Stimulated activated CD4-positive, alpha-beta T cell treated with anti-CD3 and anti-CD28 coated beads, TNF-alpha, amount 100 ng/mL, for 4 hours (primary cell): ENCODE measurements at regions not wholly inside any gene's neighbourhood (a gene's known extent, or its start where the extent isn't known, plus 50 kb on each side); places are given as distances from the start of the nearest gene placed in this dataset.

Experiments used
- DNase-seq, 3 experiments: peaks; one replicate each; pipeline ENCODE4 v3.0.0-alpha.2; 2020; ENCODE audit warnings: low read depth in 3 of 3

DNA sequence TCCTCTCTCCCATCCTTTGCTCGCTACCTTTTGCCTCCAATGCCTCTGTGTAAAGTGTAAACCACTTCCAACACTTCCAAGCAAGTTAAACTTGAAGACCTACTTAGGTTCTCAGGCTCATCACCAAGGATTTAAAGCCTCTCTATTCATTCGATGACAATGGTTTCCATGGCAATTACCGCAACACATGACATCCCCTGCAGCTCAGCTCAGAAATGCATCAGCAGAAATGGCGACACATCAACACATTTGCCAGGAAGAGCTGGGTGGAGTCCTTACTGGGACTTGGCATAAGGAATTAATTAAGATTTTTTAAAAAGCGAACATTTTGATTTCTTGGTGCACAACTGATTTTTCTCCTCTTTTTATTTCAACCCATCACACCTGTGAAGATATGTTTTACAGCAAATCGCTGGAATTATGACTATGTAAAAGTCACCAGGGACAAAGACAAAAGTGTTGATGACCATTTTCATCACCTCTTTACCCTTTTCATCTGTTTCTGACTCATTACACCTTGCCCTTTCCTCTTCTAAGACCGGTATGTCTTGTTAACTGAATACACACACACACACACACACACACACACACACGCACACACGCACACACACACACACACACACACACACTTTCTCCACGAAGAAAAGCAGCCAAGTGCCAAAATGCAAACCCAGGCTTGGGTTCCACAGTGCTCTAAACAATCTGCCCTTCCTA lies 453.4 kb upstream of the CELF2 start:
- no peak for DNase-seq

DNA sequence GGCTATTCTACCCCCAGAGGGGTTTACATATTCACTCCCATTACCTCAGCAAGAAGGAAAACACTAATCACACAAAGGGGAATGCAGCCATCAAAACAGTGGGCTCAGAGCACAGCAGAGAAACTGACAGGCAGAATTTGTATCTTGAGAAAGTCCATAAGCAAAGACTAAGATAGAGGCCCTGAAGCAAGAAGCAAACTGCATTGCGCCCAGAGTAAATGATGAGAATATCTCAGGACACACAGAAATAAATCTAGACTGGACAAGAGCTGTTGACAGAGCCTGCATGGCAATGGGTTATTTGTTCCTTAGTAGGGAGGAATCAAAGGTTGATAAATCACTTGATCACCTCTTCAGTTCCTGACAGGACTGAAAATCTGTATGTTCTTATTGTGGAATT lies 440.7 kb upstream of the CELF2 start:
- no peak for DNase-seq

DNA sequence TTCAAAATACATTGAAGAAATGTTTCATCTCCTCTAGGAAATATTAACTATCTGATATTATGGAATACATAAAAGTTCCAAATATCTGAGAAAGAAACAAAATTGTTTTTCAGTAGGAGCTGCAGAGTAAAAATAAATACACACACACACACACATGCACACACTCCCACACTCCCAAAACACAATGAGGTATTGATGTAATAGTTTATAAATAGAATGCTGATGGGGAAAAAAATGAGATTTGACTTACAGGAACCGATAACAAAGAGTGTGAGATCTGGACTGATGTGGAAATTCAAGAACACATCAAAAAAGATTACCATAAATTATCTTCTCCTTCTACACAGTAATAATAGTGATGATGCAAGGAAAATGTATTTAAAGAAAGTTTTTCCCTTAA lies 438.0 kb upstream of the CELF2 start:
- no peak for DNase-seq

DNA sequence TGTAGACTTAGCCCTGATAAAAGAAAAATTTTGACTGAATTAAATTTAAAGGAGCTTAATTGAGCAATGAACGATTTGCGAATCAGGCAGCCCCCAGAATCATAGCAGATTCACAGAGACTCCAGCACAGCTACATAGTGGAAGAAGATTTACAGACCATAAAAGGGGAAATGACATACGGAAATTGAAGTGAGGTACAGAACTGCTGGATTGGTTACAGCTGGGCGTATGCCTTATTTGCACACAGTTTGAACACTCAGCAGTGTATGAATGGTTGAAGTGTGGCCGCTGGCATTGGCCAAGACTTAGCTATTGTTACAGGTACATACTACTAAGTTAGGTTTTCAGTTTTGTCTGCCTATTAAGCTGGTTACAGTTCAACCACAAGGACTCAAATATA lies 433.5 kb upstream of the CELF2 start:
- no peak for DNase-seq

DNA sequence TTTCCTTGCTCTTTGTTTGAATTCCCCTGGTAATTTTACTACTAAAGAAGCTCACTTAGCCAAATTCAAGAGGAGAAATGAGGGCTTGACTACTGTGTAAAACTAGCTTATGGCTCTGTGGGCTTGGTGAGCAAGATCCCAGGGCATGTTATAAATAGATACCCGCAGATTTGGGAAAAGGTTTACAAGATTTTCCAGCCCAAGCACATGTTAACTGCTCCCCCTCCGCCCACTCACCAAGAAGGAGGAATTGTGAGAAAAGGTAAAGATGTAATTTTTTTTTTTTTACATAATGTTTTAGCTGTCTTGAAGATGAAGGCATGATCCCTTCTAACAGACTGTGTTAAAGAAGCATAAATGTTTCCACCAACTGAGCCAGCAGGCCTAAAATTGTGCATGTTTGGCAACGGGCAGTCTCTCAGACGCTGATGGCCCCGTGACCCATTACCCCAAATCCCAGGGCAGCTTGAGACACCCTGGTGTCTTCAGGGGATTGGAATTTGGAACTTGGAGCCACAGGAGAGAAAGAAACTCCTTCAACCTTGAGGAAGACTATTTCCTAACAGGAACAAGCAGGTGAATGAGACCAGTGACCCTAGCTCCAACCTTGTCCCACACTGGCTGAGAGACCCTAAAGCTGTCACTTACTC lies 429.8 kb upstream of the CELF2 start:
- DNase-seq, result no peak

DNA sequence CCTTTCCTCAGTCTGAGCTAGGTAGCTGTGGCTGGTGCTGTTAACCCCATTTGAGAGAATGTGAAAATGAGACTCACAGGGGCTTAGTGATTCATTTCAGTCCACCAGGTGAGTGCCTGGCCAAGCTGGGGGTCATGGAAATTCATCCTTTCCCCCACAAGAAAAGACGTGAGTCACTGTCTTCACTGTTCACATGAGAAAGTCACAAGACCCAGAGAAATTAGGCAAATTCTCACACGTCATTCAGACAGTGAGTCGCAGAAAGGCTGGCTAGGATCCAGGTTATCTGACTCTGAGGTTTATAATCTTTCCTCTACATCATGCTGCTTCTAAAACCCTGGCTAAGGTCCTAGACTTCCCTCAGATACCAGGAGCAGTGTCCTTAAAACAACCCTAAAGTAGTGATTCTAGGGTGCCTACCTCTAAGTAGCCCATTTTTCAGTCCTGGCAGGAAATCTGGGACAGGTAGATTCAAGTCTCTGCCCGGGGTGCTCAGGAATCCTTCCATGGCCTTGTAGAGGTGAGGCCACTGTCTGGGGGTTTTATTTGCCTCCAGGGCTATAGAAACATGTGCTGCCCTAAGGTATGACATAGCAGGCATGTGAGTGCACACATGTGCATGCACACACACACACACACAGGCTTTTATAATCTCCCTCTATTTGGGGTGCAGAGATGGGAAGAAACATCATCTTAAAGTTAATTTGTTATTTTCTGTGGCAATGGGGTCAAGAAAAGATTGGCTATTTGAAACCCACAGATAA lies 427.9 kb upstream of the CELF2 start:
- DNase-seq, result no peak

DNA sequence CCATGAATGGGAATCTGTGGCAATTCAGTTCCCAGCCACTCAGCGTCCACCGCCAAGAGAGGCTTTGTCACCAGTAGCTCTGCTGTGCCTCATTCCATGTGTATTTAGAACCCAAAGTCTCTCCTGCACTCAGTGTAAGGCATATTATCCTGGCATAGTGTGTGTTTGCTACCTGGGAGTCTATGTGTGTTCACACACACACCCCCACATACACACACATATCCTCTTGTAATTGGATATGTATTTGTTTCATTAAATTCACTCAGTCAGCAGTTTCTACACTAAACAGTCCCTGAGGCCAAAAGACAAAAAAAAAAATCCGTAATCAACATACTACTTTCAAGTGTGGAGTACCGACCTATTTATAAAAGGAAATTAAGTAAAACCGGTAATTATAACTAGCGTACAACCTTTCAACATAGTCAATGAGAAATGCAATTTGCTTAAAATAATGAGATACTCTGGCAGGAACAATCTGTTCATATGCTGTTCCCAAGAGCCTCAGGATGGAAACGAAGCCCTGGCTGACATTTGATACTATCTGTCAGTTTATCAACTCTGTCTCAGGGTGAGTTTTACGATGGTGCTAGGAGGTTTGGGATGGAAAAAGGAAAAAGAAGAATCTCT lies 425.8 kb upstream of the CELF2 start:
- DNase-seq, result no peak

DNA sequence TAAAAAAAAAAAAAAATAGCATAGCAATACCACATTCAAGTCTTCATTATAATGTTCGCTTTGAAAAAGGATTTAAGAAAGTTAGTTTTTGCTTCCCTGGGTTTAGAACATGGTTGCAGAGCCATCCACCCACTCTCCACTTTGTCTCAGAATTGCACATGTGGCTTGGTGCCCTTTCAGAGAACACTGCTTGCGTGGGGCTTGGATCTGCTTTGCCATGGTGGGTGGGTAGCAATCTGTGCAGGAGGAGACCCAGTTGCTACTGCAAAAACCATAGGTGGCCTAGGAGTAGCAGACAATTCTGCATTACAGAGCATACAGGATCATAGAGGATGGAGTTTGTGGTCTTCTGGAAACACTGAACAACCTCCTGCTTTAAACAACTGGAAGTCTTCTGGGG lies 421.4 kb upstream of the CELF2 start:
- DNase-seq, result no peak

DNA sequence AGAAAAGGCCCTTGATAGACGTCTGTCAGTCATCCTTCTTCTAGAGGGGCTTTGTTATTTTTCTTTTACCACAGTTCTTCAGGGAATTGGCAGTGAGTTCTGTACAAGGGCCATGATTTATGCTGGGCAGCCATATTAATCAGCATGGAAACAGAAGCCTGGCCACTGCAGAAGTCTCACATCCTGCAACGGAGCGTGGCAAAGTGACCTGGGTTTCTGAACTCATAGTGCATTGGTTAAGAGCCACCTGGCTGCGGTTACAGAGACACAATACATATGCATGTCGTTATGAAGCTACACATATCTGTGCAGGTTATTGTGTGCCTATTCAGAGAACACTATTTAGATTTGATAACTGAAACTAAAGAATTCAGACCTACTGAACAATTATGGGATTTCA lies 419.4 kb upstream of the CELF2 start:
- DNase-seq, result no peak

DNA sequence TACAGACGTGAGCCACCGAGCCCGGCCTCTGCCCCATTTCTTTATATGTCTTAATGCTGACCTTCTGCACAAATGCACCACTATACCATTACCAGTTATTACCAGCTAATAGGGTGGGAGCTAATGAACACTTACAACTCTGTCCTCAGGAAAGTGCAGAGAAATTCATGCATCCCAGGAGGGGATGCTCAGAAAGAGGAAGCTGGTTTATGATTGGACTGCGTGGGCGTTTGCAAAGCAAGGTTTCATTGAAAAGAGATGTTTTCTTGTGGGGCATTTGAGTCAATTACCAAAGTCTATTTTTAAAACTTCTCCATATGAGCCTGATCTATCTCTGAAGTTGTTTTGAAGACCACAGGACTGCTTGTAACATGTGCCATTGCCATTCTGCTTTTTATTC lies 417.7 kb upstream of the CELF2 start:
- DNase-seq, result no peak

DNA sequence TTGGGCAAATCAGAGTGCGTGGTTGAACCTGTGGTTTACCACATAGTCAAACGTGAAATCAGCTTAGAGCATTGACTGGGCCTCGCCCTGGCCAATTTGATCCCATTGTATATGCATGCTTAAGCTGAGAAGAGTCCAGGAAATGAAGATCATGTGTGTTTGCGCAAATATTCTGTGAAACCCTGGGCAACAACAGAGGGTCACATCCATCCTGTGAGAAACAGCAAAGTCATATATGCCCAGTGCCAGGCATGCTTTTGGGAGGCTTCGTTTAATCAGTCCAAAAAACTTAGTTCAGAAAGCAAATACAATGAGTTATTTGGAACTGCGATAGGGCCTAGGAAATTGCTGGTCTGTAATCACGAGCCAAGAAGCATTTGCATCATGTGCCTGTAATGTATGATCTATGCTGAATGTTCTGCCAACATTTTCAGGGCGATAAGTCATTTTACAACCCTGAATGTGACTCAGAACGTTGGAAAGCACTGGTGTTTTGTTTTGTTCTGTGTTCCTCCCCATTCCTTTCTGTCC lies 412.1 kb upstream of the CELF2 start:
- no peak for DNase-seq

DNA sequence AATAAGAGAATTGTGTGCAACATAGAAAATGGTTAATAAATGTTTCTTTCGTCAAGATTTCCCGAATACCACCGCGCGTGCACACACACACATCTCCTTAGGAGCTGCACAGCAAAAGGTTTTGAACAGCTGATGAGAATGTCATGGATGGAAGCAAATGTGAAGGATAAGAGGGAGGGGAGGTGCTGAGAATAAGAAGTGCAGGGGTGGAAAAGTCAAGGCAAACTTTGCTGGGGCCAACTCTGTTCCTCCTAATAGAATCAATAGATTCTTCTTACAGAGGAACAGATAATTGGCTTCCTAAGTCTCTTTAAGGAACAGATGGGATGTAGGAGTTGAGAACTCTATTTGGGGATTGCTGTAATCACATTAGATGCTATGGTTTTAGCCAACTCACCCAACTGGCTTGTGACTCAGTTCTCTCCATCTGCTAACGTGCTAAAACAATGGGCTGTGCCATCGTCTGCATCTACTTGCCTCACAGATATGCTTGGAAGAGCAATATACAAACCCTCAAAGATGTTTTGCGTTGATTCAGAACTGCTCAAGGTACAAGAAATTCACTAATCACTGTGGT lies 408.2 kb upstream of the CELF2 start:
- DNase-seq, result no peak

DNA sequence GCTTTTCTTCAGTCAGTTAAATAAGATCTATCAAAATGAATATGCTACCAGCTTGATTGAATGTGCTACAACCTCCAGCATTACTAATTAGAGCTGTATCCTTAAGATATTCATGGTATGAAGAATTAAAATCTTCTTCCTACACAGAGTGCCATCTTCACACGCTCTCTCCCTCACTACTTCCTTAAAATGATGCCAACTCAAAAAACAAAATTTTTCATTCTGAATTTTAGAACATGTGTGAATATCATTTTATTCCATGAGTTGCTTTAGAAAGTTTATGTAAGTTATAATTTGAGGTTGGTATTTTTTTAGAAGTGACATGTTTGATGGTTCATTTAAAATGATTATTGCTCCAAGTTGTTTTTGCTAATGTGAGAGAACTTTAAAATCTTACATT lies 407.5 kb upstream of the CELF2 start:
- DNase-seq, result no peak

DNA sequence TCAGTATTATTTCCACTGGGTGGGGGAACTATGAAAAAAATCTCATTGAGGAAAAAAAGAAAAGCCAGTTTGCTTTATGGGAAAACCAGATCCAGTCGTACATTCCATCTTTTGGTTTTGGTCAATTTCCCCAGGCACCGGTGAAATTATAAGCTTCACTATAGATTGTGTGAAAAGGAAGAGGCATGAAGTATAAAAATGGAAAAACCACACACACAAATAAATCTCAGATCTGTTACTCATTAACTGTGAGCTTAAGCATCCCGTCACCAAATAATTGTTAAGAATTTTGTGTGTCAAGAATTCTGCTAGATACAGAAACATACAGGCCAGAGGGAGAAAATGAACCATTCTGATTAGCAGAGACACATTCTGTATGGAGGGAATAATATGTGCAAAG lies 405.5 kb upstream of the CELF2 start:
- no peak for DNase-seq

DNA sequence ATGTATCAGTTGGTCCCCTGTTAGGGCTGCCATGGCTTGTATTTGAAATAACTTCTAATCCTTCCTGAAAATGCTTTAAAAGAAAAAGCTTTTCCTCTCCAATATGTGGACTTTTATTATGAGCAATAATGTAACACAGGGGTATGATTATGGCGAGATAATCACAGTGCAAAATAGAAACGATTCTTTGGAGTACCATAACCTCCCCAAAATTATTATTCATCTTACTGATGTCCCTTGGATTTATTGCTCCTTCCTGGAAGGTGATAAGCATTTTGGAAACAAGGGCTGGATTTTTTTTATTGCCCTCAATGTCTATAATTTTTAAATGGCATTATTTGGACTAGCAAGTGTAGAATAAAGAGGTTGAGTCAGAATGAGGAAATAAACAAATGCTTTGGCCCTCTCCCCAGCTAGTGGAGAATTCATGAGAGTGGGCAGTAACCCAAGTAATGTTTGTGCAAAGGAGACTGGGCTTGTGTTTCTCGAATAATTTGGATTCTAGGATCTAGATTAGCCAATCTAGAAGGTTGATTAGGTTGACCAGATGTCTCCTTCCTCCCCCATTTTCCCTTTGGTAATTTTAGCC lies 403.9 kb upstream of the CELF2 start:
- no peak for DNase-seq

DNA sequence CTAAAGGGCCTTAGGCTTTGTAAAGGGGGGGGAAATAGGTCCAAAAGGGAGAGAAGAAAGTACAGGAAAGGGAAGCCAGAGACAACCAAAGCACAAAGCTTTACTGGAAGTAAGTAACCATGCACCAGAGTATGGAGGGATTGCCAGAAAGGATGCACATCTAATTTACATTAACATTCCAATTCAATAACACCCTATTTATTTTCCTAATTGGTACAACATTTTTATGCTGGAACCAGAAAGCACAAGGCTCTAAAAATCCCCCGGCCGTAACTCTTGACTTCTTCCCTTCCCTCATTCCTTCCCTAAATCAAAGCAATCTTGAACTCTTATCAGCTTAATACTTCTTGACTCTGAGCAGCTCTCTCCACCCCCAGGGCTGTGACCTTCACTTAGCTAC lies 400.0 kb upstream of the CELF2 start:
- DNase-seq, result no peak

DNA sequence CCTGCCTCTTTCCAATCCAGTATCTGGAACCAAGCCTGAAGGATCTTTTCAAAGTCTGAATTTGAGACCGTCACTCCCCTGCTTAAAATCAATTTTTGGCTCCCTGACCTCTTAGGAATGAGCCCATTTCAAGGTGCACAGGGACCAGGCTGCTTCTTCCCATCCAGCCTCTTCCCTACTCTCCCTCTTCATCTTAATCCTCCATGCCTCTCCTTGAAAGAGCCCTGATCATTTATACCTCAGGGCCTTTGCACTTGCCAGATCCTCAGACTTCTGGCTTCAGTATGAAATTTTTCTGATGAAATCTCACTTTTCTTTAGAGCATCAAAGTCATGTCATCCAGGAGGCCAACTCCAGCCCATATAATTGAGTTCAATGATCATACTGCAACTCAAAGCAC lies 399.5 kb upstream of the CELF2 start:
- no peak for DNase-seq

DNA sequence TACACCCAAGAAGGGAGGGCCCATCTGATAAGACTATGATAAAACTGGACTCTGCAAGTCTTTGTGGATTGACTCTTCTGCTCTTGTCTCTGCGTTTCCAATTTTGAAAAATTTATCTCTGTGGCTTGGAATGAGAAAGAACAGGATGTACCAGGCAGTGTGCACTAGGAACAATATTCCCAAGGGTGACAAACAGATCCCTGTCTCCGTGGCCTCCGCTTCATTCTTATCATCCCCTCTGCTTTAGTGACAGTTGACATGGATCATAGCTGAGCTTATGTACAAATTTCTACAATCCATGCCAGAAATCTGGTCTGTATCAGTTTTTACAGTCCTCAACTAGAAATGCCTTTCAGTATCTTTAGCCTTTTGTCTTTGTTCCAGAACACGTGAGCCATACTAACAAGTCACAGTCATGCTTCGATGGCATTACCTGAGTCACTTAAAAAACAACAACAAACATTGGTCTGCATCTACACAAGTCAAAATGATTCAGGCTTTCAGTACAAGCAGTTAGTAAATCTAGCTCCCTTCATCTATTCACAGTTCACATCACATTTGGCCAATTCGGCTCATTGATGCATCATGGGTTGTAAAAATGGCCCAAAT lies 393.6 kb upstream of the CELF2 start:
- no peak for DNase-seq

DNA sequence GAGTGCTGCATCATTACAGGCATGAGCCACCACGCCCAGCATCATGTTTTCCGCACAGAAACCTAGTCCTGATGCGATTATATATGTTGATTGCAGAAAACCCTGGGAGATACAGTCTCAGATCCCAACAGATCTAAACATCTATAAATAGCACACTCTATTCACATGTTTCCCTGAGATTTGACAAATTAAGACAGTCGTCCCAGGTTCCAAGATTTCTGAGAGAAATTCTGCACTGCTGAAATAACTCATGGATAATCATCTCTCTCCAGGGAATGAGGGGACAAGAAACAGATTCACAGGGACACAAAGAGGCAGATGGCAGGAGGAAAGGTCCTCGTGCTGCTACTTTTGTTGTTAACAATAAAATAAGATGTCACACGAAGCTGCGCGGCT lies 393.1 kb upstream of the CELF2 start:
- no peak for DNase-seq

DNA sequence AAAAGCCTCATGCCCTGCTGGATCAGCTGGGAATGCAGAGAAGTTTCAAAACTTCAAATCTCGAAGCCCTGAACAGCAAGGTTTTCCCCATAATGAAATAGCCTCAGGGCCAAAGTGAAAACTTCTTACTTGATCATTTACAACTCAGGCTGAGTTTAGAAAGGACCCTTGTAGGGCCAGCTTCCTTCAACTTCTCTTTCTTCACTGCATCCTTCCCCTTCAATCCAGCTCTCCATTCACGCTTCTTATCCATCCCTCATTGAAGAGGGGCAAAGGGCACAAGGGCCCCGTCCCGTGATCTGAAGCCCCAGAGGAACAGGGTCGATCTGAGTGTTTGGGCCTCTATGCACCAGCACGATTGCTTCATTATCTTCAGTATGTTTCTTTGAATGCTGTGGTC lies 392.2 kb upstream of the CELF2 start:
- DNase-seq, result no peak

DNA sequence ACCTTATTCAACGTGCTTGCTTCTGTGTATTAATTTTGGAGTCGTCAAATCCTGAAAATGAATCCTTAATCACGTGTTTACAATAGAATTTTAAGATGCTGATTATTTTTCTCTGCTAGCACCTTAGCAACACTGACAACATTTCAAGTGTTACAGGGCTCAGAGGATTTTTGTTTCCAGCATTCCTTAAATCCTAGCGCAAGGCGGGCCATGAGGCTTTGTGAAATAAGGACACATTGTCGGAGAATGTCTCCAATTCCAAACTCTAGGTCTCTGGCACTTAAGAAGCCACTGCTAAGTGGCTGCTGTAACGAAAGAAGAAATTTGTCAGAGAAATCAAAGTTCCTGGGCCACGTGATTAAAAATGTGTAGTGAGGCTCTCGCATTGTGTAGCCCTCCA lies 390.9 kb upstream of the CELF2 start:
- no peak for DNase-seq
